ENCODE measurements at regions not wholly inside any gene's neighbourhood (a gene's known extent, or its start where the extent isn't known, plus 50 kb on each side); places are given as distances from the start of the nearest gene placed in this dataset.

- intact Hi-C loops (cut with micrococcal nuclease): no loop called here
Observed at GRCh38 chr3:177995381-177996085, 540.7 kb upstream of the KCNMB2 start.

- intact Hi-C loops (cut with micrococcal nuclease): loop anchor here (1.0 to 10.0 kb wide), 9 partner anchors 57 to 1323 kb away; partner anchors contain the start of genes PIK3CA and ZNF639
Observed at GRCh38 chr3:178001670-178002101, 534.5 kb upstream of the KCNMB2 start.

- intact Hi-C loops (cut with micrococcal nuclease): loop anchor here (1.0 to 10.0 kb wide), 8 partner anchors 83 to 1323 kb away; partner anchors contain the start of genes PIK3CA and ZNF639
Observed at GRCh38 chr3:178002113-178002512, 534.1 kb upstream of the KCNMB2 start.

- intact Hi-C loops (cut with micrococcal nuclease): loop anchor here (2.0 to 10.0 kb wide), 7 partner anchors 81 to 1321 kb away; partner anchors contain the start of genes PIK3CA and ZNF639
Observed at GRCh38 chr3:178003756-178004155, 532.5 kb upstream of the KCNMB2 start.

GRCh38 chr3:178005961-178006360 lies 530.3 kb upstream of the KCNMB2 start:
- intact Hi-C loops (cut with micrococcal nuclease): loop anchor here (10.0 kb wide), 1 partner anchor 1319 kb away; the partner anchor contains the start of gene ZNF639

GRCh38 chr3:178010306-178010705 lies 525.9 kb upstream of the KCNMB2 start:
- intact Hi-C loops (cut with micrococcal nuclease): no loop called here

- intact Hi-C loops (cut with micrococcal nuclease): no loop called here
Observed at GRCh38 chr3:178019645-178020044, 516.6 kb upstream of the KCNMB2 start.

- intact Hi-C loops (cut with micrococcal nuclease): no loop called here
Observed at GRCh38 chr3:178022599-178022998, 513.6 kb upstream of the KCNMB2 start.

- intact Hi-C loops (cut with micrococcal nuclease): no loop called here
Observed at GRCh38 chr3:178028933-178029332, 507.3 kb upstream of the KCNMB2 start.

GRCh38 chr3:178036451-178037144 lies 499.6 kb upstream of the KCNMB2 start:
- intact Hi-C loops (cut with micrococcal nuclease): no loop called here

GRCh38 chr3:178041931-178042330 lies 494.3 kb upstream of the KCNMB2 start:
- intact Hi-C loops (cut with micrococcal nuclease): no loop called here

GRCh38 chr3:178042376-178042775 lies 493.9 kb upstream of the KCNMB2 start:
- intact Hi-C loops (cut with micrococcal nuclease): no loop called here

- intact Hi-C loops (cut with micrococcal nuclease): no loop called here
Observed at GRCh38 chr3:178043084-178043483, 493.2 kb upstream of the KCNMB2 start.

- intact Hi-C loops (cut with micrococcal nuclease): no loop called here
Observed at GRCh38 chr3:178044320-178044719, 491.9 kb upstream of the KCNMB2 start.

GRCh38 chr3:178047496-178047895 lies 488.7 kb upstream of the KCNMB2 start:
- intact Hi-C loops (cut with micrococcal nuclease): loop anchor here (1.0 kb wide), 1 partner anchor 47 kb away; no protein-coding TSS in a partner anchor

- intact Hi-C loops (cut with micrococcal nuclease): no loop called here
Observed at GRCh38 chr3:178048768-178049167, 487.5 kb upstream of the KCNMB2 start.

- intact Hi-C loops (cut with micrococcal nuclease): no loop called here
Observed at GRCh38 chr3:178054471-178054870, 481.8 kb upstream of the KCNMB2 start.

- intact Hi-C loops (cut with micrococcal nuclease): no loop called here
Observed at GRCh38 chr3:178055939-178056338, 480.3 kb upstream of the KCNMB2 start.

GRCh38 chr3:178056868-178057267 lies 479.4 kb upstream of the KCNMB2 start:
- intact Hi-C loops (cut with micrococcal nuclease): no loop called here

- intact Hi-C loops (cut with micrococcal nuclease): no loop called here
Observed at GRCh38 chr3:178058629-178059028, 477.6 kb upstream of the KCNMB2 start.

GRCh38 chr3:178059119-178059518 lies 477.1 kb upstream of the KCNMB2 start:
- intact Hi-C loops (cut with micrococcal nuclease): no loop called here

GRCh38 chr3:178059836-178060235 lies 476.4 kb upstream of the KCNMB2 start:
- intact Hi-C loops (cut with micrococcal nuclease): no loop called here
